ENCODE measurements at regions not wholly inside any gene's neighbourhood (a gene's known extent, or its start where the extent isn't known, plus 50 kb on each side); places are given as distances from the start of the nearest gene placed in this dataset.

- intact Hi-C loops (cut with DNase I), result no loop called here
- H3K9me3 ChIP-seq, result no peaks in the 10 kb centered on the region
- H3K36me3 ChIP-seq (ENCODE audit: insufficient read depth in 1 of 2, low read depth in 1 of 2), result no peaks in the 10 kb centered on the region
- no peak for DNase-seq
- no peak overlapping the region for H3K4me3 ChIP-seq
- ATAC-seq, result no peak
- WGBS, 3 donors, result 91 to 95% (median 92%) methylated on average over 4 of the region's 4 CpGs
- no peak overlapping the region for H3K27ac ChIP-seq
- H3K27me3 ChIP-seq (ENCODE audit: insufficient read depth in 3 of 3, low read length in 2 of 3), result no peaks in the 10 kb centered on the region
- no peaks in the 10 kb centered on the region for H3K4me1 ChIP-seq
- no peak for TF ChIP-seq CTCF (IDR thresholded peaks at IDR 0.05)
These were observed 339.2 kb upstream of the EPHA4 start for GRCh38 chr2:221911321-221911720.

DNA sequence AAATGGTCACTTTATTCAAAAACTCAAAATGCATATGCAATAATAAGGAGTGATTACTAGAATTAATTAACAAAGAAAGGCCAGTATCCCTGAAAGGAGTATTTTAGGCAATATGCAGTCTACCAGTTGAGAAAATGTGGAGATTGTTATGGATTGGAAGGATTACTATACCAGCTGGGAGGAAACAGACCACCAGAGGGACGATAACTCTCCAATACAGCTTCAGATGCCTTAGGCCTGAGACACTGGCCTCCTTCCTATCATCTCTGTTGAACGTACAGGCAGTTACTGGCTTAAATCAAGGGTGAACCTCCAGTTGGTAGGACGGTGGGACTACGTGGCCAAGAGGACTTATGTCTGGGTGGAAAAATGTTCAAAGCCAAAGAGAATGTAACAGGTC lies 336.4 kb upstream of the EPHA4 start:
- DNase-seq (no peak), ATAC-seq (no peak)
- H3K27me3 ChIP-seq (ENCODE audit: insufficient read depth in 3 of 3, low read length in 2 of 3), result no peaks in the 10 kb centered on the region
- WGBS, 3 donors, result 57 to 62% (median 57%) methylated on average over 4 of the region's 4 CpGs
- H3K9me3 ChIP-seq, result no peaks in the 10 kb centered on the region
- H3K4me1 ChIP-seq, result no peaks in the 10 kb centered on the region
- no peak overlapping the region for H3K4me3 ChIP-seq
- H3K27ac ChIP-seq, result no peak overlapping the region
- no peak for TF ChIP-seq CTCF (IDR thresholded peaks at IDR 0.05)
- no peaks in the 10 kb centered on the region for H3K36me3 ChIP-seq (ENCODE audit: insufficient read depth in 1 of 2, low read depth in 1 of 2)
- intact Hi-C loops (cut with DNase I), result no loop called here

DNA sequence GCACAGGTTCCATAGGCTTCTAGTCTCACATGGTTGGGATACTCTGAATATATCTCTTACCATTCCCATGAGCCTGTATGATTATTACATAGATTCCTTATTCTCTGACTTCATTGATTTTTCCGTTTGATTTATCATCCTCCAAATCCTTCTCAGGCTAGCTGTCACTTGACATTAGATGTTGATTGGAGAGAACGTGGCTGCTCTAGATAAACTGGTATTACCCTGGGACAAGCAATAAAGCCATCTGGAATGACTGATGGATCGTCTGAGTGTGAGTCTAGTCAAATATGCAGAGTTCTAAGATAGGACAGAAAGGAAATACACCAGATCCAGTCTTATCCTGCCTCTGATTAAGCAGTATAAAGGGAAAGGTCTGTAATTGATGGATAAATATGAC lies 325.6 kb upstream of the EPHA4 start:
- no peak for DNase-seq
- peaks cover 0 to 3% (median 0%) of the 10 kb centered on the region in 3 donors for H3K27me3 ChIP-seq (ENCODE audit: insufficient read depth in 3 of 3, low read length in 2 of 3)
- no peaks in the 10 kb centered on the region for H3K9me3 ChIP-seq
- no peak for ATAC-seq
- no peaks in the 10 kb centered on the region for H3K36me3 ChIP-seq (ENCODE audit: insufficient read depth in 1 of 2, low read depth in 1 of 2)
- intact Hi-C loops (cut with DNase I), result no loop called here
- H3K4me1 ChIP-seq, result no peaks in the 10 kb centered on the region
- 36 to 51% (median 51%) methylated on average over 3 of the region's 3 CpGs for WGBS, 3 donors
- TF ChIP-seq CTCF (IDR thresholded peaks at IDR 0.05), result no peak
- H3K27ac ChIP-seq, result no peak overlapping the region
- no peak overlapping the region for H3K4me3 ChIP-seq

- intact Hi-C loops (cut with DNase I), result no loop called here
- Histone ChIP-seq H3K4me1 (no peaks in the 10 kb centered on the region), H3K9me3 (no peaks in the 10 kb centered on the region), H3K4me3 (no peak overlapping the region), H3K27me3 (ENCODE audit: insufficient read depth in 3 of 3, low read length in 2 of 3) (peaks cover 0 to 3% (median 0%) of the 10 kb centered on the region in 3 donors), H3K36me3 (ENCODE audit: insufficient read depth in 1 of 2, low read depth in 1 of 2) (no peaks in the 10 kb centered on the region), H3K27ac (no peak overlapping the region)
- 15 to 22% (median 20%) methylated on average over 10 of the region's 10 CpGs for WGBS, 3 donors
- ATAC-seq (peak in 2 of 4 donors; percentile 51 to 64), DNase-seq (peak; percentile 29 to 42)
- TF ChIP-seq CTCF (IDR thresholded peaks at IDR 0.05), result no peak
These were observed 324.5 kb upstream of the EPHA4 start for GRCh38 chr2:221896505-221897151.

All from psoas muscle (tissue), 7 donors.